Progenitor cell of endocrine pancreas (in vitro differentiated cells): ENCODE measurements at regions not wholly inside any gene's neighbourhood (a gene's known extent, or its start where the extent isn't known, plus 50 kb on each side); places are given as distances from the start of the nearest gene placed in this dataset.
"Not testable (repeated sequence)": the region's sequence is repeated elsewhere in the genome, so short reads cannot be mapped to it uniquely, and the experiment has no call there.

Source experiments
- DNase-seq: peaks from one replicate; pipeline ENCODE4 v3.0.0; 2021; ENCODE audit warnings: low spot score; ENCODE audit not compliant: unreplicated experiment
- H3K27ac Mint-ChIP-seq: 2 replicates; pipeline ENCODE4 v1.8.0; 2021; ENCODE audit warnings: mild to moderate bottlenecking, moderate library complexity, mixed read lengths
- H3K27me3 Mint-ChIP-seq: 2 replicates; pipeline ENCODE4 v1.8.0; 2021; ENCODE audit warnings: mixed read lengths
- H3K36me3 Mint-ChIP-seq: 2 replicates; pipeline ENCODE4 v1.8.0; 2022; ENCODE audit warnings: mixed read lengths; ENCODE audit not compliant: insufficient read depth
- H3K4me1 Mint-ChIP-seq: 2 replicates; pipeline ENCODE4 v1.8.0; 2021; ENCODE audit warnings: low read depth, mixed read lengths
- H3K4me3 Mint-ChIP-seq: 2 replicates; pipeline ENCODE4 v1.8.0; 2021; ENCODE audit warnings: low read depth, mild to moderate bottlenecking, moderate library complexity, mixed read lengths
- H3K9me3 Mint-ChIP-seq: 2 replicates; pipeline ENCODE4 v1.8.0; 2021; ENCODE audit warnings: low read depth, mixed read lengths
- TF ChIP-seq, protein P1 (sequence below): fragments of 200-600 bp; sonication (generic); IDR thresholded peaks from one replicate; pipeline ENCODE4 v1.5.0; 2021; ENCODE audit warnings: antibody characterized with exemption, mild to moderate bottlenecking; ENCODE audit not compliant: unreplicated experiment

DNA sequence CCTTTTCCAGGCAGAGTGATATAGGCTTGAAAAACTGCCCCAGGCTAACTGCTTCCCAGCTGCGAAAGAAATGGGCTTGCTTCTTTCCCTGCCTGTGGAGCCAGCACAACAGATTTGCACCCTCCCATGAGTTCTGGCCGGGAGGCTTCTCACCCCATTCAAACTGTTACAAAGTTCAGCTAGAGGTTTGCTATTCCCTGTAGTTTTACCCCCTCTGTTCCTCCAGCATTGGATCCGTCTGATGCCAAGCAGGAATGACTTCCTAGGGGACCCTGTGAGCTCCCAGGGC lies 87.6 kb upstream of the NDST4 start:
- H3K36me3 Mint-ChIP-seq, result no peaks in the 10 kb centered on the region
- no peak overlapping the region for H3K4me3 Mint-ChIP-seq
- H3K9me3 Mint-ChIP-seq, result peaks cover 25% of the 10 kb centered on the region
- no peaks in the 10 kb centered on the region for H3K27me3 Mint-ChIP-seq
- no peaks in the 10 kb centered on the region for H3K4me1 Mint-ChIP-seq
- TF ChIP-seq, protein P1, sequence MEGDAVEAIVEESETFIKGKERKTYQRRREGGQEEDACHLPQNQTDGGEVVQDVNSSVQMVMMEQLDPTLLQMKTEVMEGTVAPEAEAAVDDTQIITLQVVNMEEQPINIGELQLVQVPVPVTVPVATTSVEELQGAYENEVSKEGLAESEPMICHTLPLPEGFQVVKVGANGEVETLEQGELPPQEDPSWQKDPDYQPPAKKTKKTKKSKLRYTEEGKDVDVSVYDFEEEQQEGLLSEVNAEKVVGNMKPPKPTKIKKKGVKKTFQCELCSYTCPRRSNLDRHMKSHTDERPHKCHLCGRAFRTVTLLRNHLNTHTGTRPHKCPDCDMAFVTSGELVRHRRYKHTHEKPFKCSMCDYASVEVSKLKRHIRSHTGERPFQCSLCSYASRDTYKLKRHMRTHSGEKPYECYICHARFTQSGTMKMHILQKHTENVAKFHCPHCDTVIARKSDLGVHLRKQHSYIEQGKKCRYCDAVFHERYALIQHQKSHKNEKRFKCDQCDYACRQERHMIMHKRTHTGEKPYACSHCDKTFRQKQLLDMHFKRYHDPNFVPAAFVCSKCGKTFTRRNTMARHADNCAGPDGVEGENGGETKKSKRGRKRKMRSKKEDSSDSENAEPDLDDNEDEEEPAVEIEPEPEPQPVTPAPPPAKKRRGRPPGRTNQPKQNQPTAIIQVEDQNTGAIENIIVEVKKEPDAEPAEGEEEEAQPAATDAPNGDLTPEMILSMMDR, result no peak
- no peak overlapping the region for H3K27ac Mint-ChIP-seq
- DNase-seq, result no peak

DNA sequence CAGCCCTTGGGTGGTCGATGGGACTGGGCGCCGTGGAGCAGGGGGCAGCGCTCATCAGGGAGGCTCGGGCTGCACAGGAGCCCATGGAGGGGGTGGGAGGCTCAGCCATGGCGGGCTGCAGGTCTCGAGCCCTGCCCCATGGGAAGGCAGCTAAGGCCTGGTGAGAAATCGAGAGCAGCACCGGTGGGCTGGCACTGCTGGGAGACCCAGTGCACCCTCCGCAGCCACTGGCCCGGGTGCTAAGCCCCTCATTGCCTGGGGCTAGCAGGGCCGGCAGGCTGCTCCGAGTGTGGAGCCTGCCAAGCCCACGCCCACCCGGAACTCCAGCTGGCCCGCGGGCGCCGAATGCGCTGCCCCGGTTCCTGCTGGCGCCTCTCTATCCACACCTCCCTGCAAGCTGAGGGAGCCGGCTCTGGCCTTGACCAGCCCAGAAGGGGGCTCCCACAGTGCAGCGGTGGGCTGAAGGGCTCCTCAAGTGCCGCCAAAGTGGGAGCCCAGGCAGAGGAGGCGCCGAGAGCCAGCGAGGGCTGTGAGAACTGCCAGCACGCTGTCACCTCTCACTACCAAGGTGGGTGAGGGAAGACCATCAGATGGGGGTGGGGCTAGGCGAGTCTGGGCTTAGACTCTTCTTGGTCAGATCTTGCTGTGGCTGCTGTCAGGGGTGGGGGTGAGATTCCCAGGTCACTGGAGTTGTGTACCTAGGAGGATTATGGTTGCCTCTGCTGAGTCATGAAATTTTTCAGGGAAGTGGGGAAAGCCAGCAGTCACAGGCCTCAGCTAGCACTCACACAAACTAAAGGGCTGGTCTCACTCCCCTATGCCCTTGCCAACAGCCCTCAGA lies 87.0 kb upstream of the NDST4 start:
- not testable (repeated sequence) for H3K36me3 Mint-ChIP-seq, H3K27ac Mint-ChIP-seq, H3K4me3 Mint-ChIP-seq, H3K27me3 Mint-ChIP-seq, H3K4me1 Mint-ChIP-seq, DNase-seq
- H3K9me3 Mint-ChIP-seq, result peaks cover 27% of the 10 kb centered on the region

DNA sequence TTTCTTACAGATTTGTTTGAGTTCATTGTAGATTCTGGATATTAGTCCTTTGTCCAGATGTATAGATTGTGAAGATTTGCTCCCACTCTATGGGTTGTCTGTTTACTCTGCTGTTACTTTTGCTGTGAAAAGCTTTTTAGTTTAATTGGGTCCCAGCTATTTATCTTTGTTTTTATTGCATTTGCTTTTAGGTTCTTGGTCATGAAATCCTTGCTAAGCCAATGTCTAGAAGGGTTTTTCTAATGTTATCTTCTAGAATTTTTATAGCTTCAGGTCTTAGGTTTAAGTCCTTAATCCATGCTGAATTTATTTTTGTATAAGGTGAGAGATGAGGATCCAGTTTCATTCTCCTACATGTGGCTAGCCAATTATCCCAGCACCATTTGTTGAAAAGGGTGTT lies 81.2 kb upstream of the NDST4 start:
- H3K27me3 Mint-ChIP-seq, H3K4me1 Mint-ChIP-seq: not testable (repeated sequence)

DNA sequence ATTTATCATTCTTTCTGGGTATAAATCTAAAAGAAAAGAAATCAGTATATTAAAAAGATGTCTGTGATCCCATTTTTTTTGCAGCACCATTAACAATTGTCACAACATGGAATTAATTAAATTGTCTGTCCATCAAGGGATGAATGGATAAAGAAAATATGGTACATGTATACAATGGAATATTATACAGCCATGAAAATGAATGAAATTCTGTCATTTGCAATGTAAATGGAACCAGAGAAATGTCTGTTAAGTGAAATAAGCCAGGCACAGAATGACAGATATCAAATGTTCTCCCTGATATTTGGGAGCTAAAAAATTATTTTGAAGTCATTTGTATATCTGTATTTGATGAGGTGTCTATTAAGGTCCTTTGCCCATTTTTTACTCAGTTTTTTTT lies 77.1 kb upstream of the NDST4 start:
- H3K36me3 Mint-ChIP-seq, result no peaks in the 10 kb centered on the region
- no peaks in the 10 kb centered on the region for H3K4me1 Mint-ChIP-seq
- H3K9me3 Mint-ChIP-seq, result peaks cover under 1% of the 10 kb centered on the region
- no peak overlapping the region for H3K27ac Mint-ChIP-seq
- H3K27me3 Mint-ChIP-seq, result no peaks in the 10 kb centered on the region
- no peak for DNase-seq
- TF ChIP-seq, protein P1, result no peak
- no peak overlapping the region for H3K4me3 Mint-ChIP-seq

More for the DNA sequence above, 81.2 kb upstream of the NDST4 start:
- H3K36me3 Mint-ChIP-seq, H3K4me3 Mint-ChIP-seq, DNase-seq, H3K27ac Mint-ChIP-seq: not testable (repeated sequence)
- peaks cover 27% of the 10 kb centered on the region for H3K9me3 Mint-ChIP-seq

- Mint-ChIP-seq H3K27ac (no peak overlapping the region), H3K4me1 (peaks cover 5% of the 10 kb centered on the region)
Measured at GRCh38 chr4:115187136-115187535, 73.7 kb upstream of the NDST4 start.

DNA sequence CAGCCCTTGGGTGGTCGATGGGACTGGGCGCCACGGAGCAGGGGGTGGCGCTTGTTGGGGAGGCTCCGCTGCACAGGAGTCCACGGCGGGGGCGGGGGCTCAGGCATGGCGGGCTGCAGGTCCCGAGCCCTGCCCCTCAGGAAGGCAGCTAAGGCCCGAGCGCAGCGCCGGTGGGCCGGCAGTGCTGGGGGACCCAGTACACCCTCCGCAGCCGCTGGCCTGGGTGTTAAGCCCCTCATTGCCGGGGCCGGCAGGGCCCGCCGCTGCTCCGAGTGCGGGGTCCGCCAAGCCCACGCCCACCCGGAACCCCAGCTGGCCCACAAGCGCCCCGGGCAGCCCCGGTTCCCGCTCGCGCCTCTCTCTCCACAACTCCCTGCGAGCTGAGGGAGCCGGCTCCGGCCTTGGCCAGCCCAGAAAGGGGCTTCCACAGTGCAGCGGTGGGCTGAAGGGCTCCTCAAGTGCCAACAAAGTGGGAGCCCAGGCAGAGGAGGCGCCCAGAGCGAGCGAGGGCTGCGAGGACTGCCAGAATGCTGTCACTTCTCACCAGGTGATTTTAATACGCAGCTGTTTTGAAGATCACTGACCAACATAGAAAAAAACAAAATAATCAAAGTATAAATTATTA lies 66.1 kb upstream of the NDST4 start:
- Mint-ChIP-seq H3K4me1 (peaks cover 10% of the 10 kb centered on the region), H3K9me3 (peaks cover 12% of the 10 kb centered on the region)
- not testable (repeated sequence) for DNase-seq, H3K36me3 Mint-ChIP-seq, H3K27ac Mint-ChIP-seq, H3K27me3 Mint-ChIP-seq, H3K4me3 Mint-ChIP-seq

More at GRCh38 chr4:115187136-115187535, 73.7 kb upstream of the NDST4 start:
- no peaks in the 10 kb centered on the region for H3K9me3 Mint-ChIP-seq
- no peak for DNase-seq
- TF ChIP-seq, protein P1, result no peak
- H3K27me3 Mint-ChIP-seq, result no peaks in the 10 kb centered on the region
- H3K36me3 Mint-ChIP-seq, result no peaks in the 10 kb centered on the region
- H3K4me3 Mint-ChIP-seq, result no peak overlapping the region

DNA sequence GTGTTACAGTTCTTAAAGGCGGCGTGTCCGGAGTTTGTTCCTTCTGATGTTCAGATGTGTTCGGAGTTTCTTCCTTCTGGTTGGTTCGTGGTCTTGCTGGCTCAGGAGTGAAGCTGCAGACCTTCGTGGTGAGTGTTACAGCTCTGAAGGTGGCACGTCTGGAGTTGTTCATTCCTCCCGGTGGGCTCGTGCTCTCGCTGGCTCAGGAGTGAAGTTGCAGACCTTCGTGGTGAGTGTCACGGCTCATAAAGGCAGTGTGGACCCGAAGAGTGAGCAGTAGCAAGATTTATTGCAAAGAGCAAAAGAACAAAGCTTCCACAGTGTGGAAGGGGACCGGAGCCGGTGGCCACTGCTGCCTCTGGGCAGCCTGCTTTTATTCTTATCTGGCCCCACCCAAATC lies 65.3 kb upstream of the NDST4 start:
- H3K36me3 Mint-ChIP-seq, H3K4me3 Mint-ChIP-seq, H3K27ac Mint-ChIP-seq, H3K27me3 Mint-ChIP-seq, DNase-seq: not testable (repeated sequence)
- peaks cover 10% of the 10 kb centered on the region for H3K4me1 Mint-ChIP-seq
- peaks cover 12% of the 10 kb centered on the region for H3K9me3 Mint-ChIP-seq
